HFF-Myc (cell line): ENCODE measurements at regions not wholly inside any gene's neighbourhood (a gene's known extent, or its start where the extent isn't known, plus 50 kb on each side); places are given as distances from the start of the nearest gene placed in this dataset.

Source experiments
- DNase-seq: peaks from one replicate; pipeline ENCODE4 v3.0.0-alpha.2; 2011; ENCODE audit warnings: low read depth; ENCODE audit errors: extremely low read depth
- H3K4me3 ChIP-seq: replicated peaks from 2 replicates; pipeline ENCODE4 v1.5.1; 2011; ENCODE audit warnings: low read depth, mild to moderate bottlenecking, control low read depth, low read length
- TF ChIP-seq, protein P1 (sequence below): IDR thresholded peaks from 2 replicates; pipeline ENCODE4 v1.5.1; 2012; ENCODE audit warnings: mild to moderate bottlenecking, low read depth, low read length, control low read depth; ENCODE audit errors: missing control alignments

DNA sequence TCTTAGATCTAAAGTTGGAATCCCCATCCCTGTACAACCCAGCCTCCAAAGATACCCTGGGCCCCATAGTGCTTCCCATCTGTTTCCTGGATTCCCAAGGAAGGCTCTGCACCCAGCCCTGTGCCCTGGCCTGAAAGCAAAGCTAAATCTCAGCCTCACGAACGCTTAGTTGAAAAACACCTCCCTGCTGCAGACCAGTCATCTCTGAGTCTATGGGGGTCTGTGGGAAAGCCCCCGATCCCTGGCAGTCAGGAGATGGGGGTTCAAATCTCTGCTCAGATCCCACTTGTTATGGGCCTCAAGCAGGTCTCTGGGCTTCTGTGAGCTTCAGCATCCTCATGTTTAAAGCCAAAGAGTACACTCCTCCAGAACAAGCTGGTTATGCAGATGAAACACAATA is 210.5 kb upstream of the GRIK3 start:
- H3K4me3 ChIP-seq, result no peak overlapping the region
- DNase-seq, result no peak
- TF ChIP-seq, protein P1, sequence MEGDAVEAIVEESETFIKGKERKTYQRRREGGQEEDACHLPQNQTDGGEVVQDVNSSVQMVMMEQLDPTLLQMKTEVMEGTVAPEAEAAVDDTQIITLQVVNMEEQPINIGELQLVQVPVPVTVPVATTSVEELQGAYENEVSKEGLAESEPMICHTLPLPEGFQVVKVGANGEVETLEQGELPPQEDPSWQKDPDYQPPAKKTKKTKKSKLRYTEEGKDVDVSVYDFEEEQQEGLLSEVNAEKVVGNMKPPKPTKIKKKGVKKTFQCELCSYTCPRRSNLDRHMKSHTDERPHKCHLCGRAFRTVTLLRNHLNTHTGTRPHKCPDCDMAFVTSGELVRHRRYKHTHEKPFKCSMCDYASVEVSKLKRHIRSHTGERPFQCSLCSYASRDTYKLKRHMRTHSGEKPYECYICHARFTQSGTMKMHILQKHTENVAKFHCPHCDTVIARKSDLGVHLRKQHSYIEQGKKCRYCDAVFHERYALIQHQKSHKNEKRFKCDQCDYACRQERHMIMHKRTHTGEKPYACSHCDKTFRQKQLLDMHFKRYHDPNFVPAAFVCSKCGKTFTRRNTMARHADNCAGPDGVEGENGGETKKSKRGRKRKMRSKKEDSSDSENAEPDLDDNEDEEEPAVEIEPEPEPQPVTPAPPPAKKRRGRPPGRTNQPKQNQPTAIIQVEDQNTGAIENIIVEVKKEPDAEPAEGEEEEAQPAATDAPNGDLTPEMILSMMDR, result no peak

DNA sequence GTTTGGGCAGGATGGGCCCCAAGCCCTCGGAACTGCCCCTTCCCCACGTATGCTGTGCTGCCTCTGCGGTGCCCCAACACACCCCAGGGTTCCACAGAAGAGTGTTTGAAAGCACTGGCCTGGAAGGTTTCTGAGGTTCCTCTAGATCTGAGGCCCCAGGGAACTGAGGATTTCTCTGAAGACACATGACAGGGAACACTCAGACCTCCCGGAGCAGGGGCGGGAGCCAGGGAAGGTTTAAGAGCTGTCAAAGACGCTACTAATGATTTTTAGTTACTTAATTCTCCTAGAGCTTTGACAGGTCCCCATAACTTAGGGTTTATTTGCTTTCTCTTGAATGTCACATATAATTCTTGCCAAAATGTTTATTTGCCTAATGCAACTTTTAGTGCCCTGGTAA is 212.3 kb upstream of the GRIK3 start:
- DNase-seq, result no peak
- TF ChIP-seq, protein P1, result no peak
- no peak overlapping the region for H3K4me3 ChIP-seq

DNA sequence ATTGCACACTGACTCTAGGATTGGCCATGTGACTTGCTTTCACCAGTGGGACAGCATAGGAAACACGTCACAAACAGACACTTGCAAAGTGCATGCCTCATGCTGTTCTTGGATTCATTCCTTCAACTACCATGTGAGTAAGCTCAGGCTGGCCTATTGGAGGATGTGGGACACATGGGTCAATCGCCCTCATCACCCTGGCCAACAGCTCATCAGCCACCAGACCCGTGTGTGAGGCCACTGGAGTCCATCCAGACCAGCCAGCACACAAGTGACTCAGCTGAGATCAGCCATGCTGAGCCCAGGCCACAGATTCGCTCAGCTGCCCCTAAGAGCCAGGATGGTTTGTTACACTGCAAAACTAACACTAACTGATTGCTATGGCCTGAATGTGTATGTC is 216.1 kb upstream of the GRIK3 start:
- no peak for DNase-seq

DNA sequence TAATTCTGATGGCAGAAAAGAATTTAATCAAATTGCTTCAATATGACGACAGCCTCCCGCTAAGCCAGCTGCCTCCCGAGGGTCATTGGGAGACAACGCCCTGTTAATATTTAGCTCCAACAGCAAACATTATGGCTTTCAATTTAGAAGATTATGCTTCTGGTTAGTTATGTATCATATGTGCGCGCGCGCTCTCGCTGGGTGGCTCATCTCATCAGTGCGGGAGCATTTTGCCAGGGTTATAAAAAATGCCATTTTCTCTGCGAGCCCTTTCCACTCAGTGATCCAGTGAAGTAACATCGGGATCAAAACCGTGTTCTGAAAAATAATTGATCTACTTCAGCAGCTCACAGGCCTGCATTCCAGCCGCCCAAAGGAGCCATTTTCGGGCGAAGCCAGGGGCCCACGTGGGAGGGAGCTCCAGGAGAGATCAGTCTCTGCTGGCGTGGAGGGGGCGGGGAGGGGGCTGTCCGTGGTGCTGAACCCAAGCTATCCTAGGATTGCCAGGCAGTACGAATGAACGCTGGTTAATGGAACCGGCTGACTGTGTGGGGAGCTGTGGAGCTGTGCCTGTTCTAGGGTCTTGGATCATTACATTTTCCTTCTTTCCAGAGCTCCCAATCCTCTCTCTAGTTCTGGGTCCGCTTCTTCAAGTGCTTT is 219.1 kb upstream of the ZC3H12A start:
- H3K4me3 ChIP-seq, result no peak overlapping the region
- DNase-seq, result no peak
- TF ChIP-seq, protein P1, result no peak

More for the DNA sequence above, 216.1 kb upstream of the GRIK3 start:
- TF ChIP-seq, protein P1, result no peak
- no peak overlapping the region for H3K4me3 ChIP-seq

DNA sequence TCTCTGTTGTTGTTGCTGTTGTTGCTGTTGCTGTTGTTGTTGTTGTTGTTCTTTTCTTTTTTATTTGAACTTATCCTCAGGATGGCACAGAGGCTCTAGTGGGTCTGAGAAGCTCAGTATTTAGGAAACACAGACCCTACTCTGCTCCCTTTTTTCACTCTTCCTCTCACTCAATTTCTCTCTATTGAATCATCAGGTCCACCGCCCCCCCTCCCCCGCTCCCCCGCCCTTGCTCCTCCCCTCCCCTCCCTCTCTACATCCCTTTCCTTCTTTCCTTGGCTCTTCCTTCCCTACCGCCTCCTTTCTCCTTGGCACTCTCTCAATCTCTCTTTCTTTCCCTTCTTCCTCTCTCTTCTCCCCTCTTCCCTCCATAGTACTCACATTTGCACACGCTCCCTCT is 218.5 kb upstream of the ZC3H12A start:
- no peak overlapping the region for H3K4me3 ChIP-seq
- TF ChIP-seq, protein P1, result no peak
- DNase-seq, result no peak

DNA sequence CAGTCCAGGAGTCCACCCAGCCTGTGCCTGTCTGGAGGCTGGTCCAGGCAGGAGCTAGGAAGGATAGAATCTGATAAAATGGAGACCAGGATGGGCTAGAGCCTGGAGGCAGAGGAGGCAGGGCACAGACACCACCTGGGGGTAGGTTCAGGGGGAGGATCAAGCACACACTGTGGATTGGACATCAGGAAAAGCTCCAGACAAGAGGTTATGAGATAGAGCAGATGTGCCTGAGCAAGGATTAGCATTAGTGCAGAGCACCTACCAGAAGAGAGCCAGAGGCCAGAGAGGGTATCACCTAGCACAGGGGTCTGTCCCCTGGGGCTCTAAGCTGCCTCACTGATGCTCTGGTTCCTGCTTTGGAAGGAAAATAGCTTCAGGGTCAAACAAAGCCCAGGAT is 216.7 kb upstream of the ZC3H12A start:
- DNase-seq, result no peak
- no peak overlapping the region for H3K4me3 ChIP-seq
- TF ChIP-seq, protein P1, result no peak

DNA sequence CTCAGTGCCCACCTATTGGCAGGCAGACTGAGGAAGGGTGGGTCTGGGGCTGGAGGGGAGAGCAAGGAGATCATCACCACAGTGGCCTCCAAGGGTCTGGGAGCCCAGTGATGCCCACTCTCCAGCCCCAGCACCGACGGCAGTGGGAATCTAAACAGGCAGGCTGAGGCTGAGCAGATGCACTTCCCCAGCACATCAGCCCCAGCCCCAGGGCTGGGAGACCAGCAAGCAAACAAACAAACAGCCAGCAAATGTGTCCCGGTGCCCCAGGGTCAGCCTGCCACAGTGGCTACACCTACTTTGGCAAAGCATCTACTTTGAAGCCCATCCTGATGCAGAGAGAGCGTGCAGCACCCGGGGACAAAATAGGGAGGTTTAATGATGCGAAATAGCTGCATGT is 216.3 kb upstream of the ZC3H12A start:
- no peak overlapping the region for H3K4me3 ChIP-seq
- DNase-seq, result no peak
- TF ChIP-seq, protein P1, result no peak
